ENCODE measurements at regions not wholly inside any gene's neighbourhood (a gene's known extent, or its start where the extent isn't known, plus 50 kb on each side); places are given as distances from the start of the nearest gene placed in this dataset.

DNA sequence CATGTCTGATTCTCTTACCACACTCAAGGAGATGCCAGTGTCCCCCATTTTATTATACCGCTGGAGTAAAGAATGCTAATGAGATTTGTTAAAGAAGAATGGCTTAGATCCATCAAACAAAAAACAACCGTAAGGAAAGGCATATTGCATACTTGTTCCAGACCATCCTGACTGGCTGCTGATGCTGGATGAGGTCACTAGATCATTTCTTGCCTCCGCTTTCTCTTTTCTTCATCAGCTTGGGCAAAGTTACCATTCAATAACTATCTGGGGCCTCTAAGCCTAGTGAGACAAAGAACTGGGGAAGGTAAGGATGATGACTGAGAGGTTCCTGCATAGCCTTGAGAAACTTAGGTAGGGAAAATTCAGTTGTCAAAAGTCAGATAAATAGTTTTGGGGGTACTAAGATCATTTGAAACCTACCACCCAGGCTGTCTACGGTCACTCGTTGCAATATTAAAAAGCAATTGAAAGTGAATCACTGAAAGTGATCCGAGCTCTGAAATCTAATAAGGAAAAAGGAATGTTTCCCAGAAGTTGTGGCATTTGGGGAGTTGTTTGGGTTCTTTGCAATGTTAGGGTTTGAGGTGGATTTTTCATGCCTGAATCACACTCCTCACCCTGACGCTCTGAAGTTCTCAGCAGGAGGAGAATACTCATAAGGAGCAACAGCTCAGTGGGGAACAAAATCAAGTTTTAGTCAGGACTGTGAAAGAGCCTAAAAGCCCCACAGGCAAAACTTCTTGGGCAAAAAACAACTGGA lies 176.8 kb downstream of the HHIPL2 start:
- DNase-seq (ENCODE audit: low read depth in 3 of 3, low spot score in 2 of 3), result no peak

DNA sequence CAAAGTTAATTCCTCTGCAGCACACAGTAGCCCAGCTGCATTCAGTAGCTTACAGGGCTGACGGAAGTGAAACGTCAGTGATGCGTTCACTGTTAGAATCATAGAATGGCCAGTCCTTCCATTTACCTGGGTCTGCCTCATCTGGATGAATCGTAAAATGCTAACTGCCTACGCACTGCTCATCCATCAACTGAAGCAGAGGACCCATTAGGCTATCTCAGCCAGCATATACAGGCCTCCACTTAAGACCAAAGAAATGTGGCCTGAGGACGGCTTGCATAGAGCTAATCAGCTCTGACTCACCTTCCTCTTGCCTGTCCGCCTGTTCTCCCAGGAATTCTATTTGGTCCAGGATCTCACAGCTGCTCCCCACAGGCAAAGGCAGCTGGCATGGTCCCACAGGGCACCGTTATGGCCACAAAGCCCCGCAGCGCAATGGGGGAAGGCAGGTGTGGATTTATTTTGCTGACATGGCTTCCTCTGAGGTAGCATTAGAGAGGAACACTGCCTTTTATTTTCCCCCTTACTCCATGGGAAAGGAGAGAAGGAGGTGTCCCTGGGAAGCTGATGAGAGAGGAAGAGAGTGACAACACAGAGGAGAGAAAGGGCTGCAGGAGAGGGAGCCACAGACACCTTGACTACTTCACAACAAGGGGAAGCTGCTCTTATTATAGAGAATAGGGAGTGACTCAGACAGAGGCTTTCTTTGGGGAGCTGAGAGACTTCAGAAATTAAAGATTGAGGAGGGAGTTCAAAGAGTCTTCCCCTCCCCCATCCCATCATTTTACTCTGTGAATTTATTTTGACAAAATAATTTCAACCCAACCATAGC lies 177.6 kb downstream of the HHIPL2 start:
- no peak for DNase-seq (ENCODE audit: low read depth in 3 of 3, low spot score in 2 of 3)

DNA sequence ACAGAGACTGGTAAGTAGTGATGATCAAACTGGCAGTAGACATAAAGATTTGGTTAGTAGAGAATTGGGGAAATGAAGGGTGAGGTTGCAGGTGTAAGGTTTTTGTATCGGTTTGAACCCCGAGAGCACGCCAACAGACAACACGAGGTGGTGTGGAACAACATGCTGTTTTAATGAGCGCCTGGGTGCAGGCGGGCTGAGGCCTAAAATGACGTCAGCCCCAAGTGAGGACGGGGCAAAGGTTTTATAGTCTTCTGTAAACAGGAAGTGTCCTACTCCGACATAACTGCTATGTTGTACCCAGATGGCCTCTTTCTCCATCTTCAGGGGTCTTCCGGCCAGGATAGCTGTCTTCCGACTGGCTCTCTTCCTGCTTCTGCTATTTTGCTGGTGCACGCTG lies 178.8 kb downstream of the HHIPL2 start:
- no peak for DNase-seq (ENCODE audit: low read depth in 3 of 3, low spot score in 2 of 3)

DNA sequence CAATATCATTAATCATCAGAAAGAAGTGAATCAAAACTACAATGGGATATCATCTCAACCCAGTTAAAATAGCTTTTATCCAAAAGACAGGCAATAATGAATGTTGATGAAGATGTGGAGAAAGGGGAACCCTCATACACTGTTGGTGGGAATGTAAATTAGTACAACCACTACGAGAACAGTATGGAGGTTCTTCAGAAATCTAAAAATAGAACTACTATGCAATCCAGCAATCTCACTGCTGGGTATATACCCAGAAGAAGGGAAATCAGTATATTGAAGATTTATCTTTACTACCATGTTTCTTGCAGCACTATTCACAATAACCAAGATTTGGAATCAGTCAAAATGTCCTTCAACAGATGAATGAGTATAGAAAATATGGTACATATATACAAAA lies 189.8 kb downstream of the HHIPL2 start:
- DNase-seq (ENCODE audit: low read depth in 3 of 3, low spot score in 2 of 3), result no peak

DNA sequence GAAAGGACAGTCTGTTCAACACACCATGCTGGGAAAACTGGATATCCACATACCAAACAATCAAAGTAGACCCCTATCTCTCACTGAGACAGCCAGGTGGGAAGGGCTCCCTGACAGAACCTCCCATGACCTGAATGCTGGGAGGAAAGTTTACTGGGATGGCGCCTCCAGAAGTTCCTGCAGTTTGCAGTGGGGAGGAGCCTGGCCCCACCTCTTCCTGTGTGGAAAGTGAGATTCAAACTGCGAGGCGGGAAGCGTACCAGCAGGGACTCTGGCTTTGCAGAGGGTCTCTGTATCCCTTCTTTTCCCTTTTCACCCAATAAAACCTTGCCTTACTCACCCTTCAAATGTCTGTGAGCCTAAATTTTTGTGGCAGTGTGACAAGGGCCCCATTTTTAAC lies 190.7 kb downstream of the HHIPL2 start:
- no peak for DNase-seq (ENCODE audit: low read depth in 3 of 3, low spot score in 2 of 3)

DNA sequence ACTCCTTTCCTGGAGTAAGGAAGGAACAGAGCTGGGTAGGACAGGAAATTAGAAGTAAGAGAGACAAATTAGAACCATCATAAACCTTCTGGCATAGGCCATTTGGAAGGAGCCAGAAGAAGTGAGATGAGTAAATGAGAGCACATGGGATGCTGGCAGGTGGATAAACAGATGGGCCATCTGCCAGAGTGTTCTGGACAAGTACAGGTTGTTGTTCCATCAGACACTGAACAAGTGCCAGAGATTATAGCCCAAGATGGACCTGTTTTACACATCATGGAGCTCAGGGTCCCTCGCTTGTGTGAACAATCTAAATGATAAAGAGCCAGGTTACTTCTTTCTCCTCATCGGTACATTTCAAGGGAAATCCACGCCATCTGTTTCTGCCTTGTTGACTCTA lies 200.3 kb downstream of the HHIPL2 start:
- no peak for DNase-seq (ENCODE audit: low read depth in 3 of 3, low spot score in 2 of 3)

DNA sequence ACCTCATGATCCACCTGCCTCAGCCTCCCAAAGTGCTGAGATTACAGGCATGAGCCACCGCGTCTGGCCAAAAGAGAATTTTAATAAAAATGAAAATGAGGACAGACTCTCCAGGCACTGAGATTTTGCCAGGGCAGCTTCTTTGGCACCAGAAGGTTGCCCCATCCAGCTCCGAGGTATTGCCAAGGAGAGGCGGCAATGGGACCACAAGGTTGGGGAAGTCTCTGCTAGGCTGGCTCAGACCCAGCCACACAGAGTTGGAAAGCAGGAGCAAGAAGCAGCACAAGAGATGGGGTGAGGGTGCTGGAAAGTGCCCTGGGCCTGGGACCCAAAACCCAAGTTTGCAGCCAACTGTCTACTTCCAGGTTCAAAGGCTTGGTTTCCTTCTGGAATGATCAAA lies 200.9 kb downstream of the HHIPL2 start:
- DNase-seq (ENCODE audit: low read depth in 3 of 3, low spot score in 2 of 3), result no peak

DNA sequence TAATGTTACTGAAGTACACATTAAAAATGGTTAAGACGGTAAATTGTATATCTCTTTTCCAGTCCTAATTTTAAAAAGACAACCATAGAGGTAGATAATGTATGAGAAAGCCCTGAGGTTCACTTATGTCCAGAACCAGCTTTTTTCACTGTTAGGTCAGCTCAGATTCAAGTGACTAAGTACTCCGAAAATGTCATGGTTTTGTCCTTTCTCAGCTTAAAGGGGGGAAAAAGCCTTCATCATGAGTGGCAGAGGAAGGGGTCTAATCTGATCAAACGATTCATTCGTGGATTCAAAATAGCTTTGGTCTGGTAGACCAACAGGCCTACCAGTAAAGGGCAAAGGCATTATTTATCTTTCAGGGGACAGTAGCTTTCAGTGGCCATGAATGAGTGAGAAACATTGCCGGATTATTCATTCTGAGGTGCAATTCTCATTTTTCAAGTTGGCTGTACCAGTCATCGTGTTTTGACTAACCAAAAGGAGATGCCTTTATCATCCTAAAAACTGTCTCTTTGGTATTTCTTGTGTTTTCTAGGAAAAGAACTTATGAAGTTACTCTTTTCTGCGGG lies 208.4 kb downstream of the HHIPL2 start:
- DNase-seq (ENCODE audit: low read depth in 3 of 3, low spot score in 2 of 3), result no peak

DNA sequence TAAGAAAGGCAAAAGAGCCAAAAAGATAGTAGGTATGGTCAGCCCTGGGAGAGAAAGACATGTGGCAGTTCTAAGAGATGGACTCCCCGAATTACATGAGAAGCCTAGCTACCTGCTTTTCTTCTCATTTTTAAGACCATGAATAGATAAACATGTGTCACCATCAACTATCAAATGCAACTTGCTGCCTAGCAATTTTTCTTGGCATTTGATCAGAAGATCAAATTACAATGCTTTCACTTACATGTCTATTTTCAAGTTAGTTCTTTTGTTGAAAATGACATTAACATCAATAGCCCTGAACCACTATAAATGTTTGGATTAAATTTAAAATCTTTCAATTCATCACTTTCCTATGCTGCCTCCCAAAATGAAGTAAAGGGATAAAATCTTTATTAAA lies 212.3 kb downstream of the HHIPL2 start:
- no peak for DNase-seq (ENCODE audit: low read depth in 3 of 3, low spot score in 2 of 3)

DNA sequence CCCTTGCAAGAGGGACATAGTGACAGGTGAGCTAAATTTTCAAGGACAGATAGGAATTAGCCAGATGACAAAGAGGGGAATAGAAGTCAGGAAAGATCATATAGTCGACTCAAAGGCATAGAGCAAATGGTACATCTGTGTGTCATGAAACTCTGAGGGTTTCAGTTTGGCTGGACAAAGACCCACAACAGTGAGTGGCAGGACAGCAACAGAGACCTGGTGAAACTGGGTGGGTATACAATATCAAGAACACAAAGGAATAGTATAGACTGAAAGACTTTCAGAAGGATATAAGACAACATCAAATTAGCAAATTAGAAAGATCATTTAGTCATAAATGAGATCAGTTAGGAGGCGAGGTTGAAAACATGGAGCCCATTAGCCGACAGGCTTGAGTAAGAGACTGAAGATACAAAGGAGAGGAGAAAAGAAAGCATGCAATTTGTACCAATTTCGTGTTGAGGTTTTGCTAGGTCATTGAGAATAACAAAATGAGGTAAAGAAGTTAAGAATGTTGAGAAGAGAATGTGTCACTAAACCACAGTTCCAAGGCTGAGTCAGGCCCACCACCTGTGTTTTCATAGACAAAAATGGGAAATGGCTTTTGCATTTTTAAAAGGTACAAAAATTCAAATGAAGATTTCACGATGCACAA lies 213.8 kb downstream of the HHIPL2 start:
- no peak for DNase-seq (ENCODE audit: low read depth in 3 of 3, low spot score in 2 of 3)

DNA sequence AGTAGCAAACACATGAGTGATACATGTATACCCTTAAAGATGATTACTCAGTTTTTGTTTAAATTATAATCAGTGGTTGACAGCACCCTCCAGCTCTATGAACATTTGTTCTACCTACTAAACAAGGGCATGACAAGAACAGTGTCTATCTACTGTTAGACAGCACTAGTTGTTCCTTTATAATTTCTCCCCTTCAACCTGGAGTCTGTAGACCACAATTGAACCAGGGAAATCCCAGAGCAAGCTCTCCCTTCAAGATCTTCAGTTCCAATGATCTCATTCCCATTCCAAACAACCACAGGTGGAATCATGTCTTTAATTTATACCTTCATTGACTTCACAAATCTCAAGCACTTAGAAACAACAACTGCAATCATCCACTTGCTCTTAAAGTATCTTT lies 216.1 kb downstream of the HHIPL2 start:
- no peak for DNase-seq (ENCODE audit: low read depth in 3 of 3, low spot score in 2 of 3)

DNA sequence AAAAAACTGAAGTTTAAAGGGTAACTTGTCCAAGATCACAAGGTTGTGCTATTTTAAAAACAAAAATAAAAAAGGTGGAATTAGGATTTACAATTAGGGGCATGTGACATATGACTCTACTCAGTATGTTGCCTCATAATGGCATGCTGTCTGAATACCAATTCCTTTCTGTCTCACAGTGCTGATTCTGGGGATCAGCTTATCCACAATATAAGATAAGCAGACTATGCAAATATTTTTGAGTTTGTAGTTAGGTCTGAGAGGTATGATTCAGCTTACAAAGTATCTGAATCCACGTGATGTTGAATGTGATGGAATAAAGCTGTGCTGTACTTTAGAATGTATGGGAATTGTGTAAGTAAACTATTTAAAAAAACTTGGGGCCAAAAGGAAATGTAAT lies 216.6 kb downstream of the HHIPL2 start:
- DNase-seq (ENCODE audit: low read depth in 3 of 3, low spot score in 2 of 3), result no peak

DNA sequence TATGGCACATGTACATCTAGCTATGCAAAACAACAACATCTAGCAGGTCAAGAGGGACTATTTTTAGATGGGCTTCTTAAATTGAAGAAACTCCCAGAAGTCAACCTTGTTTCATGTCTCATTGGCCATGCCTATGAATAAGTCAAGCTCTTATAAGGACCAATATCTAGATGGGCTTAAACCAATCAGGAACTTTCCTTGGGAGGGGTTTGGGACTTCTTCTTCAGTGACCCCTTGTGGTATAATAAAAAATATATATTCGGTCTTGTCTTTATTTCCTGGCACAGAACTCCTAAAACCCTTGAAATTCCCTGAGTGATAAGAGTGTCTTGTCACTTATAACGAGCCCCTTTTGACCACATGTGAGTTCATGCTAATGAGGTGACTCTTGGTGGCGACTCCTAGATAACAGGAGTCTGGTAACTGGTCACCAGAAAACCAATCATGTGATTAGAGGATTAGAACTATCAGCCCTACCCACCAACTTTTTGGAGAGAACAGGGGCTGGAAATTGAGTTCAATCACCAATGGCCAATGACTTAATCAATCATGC lies 218.3 kb downstream of the HHIPL2 start:
- DNase-seq (ENCODE audit: low read depth in 3 of 3, low spot score in 2 of 3), result no peak

DNA sequence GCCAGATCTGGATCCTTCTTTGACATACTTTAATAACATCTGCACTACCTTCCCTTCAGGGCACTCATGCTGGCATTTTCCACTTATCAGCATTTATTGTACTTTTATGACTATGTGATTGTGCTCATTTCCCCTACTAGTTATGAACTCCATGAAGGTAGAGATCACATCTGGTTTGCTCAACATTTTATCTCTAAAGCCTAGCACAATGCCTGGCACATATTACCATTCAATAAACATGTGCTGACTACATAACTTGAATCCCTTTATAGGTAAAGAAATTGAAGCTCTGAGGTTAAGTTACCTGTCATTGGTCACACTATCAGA lies 221.2 kb downstream of the HHIPL2 start:
- no peak for DNase-seq (ENCODE audit: low read depth in 3 of 3, low spot score in 2 of 3)

DNA sequence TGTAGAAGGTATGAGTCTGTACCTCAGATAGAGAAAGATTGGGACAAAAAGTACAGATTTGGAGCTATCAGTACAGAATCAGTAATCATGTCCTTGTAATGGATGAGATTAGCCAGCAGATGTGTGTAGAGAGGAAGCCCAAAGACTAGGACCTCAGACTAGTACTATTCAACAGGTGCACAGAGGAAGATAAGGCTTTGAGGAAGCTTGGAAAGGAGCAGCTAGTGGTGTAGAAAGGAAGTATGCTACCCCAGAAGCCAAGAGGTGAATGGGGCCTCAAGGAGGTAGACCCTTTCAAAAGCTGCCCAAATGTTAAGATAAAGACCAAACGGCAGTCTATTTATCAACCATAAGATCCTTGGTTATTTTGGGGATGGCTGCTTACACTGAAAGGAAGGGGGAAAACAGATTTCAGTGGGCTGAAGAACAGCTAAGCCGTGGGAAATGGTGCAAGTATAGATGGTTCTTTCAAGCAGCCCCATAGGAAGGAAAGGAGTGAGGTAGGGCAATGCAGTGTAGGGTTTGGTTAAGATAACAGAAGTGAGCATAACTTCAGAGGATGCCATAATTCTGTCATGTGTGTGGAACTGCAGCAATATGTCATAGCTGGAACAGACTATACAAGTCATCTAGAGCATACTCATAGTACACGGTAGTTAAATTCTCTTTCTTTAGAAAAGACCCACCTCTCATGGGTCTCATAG lies 221.7 kb downstream of the HHIPL2 start:
- DNase-seq (ENCODE audit: low read depth in 3 of 3, low spot score in 2 of 3), result no peak

DNA sequence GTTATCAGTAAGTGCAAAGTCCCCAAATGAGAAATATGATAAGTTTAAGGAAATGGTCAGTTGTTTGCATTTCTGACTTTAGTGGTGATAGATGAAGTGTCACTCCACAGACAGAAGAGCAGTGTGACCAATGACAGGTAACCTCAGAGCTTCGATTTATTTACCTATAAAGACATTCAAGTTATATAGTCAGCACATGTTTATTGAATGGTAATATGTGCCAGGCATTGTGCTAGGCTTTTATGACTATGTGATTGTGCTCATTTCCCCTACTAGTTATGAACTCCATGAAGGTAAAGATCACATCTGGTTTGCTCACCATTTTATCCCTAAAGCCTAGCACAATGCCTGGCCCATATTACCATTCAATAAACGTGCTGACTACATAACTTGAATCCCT lies 222.4 kb downstream of the HHIPL2 start:
- DNase-seq (ENCODE audit: low read depth in 3 of 3, low spot score in 2 of 3), result no peak

DNA sequence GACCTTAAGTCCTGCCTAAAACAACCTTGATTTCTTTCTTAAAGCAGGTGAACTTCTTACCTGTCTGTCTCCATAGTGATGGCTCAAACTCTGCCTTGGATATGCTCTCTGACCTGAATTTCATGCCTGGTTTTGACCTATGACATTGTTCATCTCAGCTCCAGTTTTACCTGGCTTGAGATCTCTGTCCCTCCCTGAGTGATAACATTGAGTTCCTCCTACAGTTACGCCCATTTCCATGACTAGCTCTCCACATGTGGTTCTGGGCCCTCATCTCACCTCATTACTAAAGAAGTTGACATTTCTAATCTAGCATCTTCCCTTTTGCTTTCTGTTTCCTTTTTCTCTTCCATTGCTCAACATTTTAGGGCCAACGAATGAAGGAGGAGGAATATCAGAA lies 233.1 kb downstream of the HHIPL2 start:
- DNase-seq (ENCODE audit: low read depth in 3 of 3, low spot score in 2 of 3), result no peak

DNA sequence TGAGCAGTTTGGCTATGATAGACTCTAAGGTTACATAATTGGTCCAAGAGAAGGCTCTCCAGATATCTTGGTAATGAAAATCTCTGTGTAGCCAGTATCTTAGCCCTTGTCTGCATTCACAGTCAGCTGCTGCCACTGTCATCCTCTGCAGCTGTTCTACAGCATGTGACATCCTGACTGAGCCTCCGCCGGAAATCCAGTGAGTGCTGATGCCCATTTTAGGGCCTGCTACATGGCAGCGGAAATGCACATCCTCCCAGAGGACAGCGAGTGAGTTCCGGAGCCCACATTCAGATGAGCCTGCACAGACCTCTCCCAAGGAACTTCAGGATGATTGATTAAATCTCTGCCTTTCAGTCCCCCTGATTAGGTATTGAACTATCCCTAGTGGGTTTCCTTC lies 237.1 kb downstream of the HHIPL2 start:
- DNase-seq (ENCODE audit: low read depth in 3 of 3, low spot score in 2 of 3), result no peak

DNA sequence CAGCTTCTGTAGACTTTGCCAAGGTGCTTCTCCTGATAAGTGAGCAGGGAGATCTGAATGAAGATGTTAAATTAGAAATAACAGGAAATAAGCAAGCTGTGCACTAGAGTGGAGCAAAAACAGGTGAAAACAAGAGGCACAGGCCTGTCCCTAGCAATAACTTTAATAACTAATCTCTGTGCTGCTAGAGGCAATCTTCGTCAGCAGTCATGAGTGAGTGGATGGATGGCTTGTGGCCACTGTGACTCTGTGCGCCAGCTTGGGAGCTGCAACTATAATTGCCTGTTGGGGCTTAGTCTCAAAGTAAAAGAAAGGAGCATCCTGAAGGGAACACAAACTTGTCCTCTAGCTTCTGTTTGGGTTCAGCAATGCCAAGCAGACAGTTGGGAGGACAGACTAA lies 240.3 kb downstream of the HHIPL2 start:
- DNase-seq (ENCODE audit: low read depth in 3 of 3, low spot score in 2 of 3), result no peak

DNA sequence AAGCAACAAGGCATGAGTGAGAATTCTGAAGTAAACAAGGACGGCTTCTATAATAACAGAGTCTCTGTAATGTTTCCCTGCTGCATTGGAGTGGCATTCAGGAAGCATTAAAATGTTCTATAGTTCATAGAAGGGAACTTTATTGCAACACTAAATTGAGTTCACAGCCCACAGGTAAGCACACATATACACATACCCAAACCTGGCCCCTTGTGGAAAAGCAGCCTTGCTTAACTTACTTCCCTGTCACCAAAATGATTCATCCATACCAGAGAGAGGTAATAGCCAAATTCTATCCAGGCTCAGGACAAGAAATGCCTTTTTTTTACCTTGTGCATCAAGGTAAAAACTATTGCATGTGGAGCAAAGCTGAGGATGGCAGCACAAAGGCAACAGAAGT lies 241.4 kb downstream of the HHIPL2 start:
- DNase-seq (ENCODE audit: low read depth in 3 of 3, low spot score in 2 of 3), result no peak

DNA sequence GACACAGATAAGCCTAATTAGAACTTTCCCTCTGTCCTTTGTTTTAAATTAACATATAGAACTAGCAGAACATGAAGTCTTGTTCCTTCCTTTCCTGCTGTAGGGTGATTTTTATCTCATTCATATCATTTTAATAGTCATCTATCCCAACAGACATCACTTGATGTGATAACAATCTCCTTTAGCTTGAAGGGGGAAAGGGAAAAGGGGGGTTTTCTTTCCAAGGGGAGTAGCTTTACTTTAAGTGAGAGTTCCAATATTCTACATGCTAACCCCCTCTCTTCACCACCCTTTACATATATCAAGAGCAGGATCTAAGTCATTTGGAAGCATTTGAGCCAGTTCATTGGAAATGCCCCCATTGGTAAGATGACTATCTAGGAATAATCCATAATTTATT lies 241.9 kb downstream of the HHIPL2 start:
- DNase-seq (ENCODE audit: low read depth in 3 of 3, low spot score in 2 of 3), result no peak

All from right renal cortex interstitium (tissue), 3 donors.